ENCODE measurements at regions not wholly inside any gene's neighbourhood (a gene's known extent, or its start where the extent isn't known, plus 50 kb on each side); places are given as distances from the start of the nearest gene placed in this dataset.

DNA sequence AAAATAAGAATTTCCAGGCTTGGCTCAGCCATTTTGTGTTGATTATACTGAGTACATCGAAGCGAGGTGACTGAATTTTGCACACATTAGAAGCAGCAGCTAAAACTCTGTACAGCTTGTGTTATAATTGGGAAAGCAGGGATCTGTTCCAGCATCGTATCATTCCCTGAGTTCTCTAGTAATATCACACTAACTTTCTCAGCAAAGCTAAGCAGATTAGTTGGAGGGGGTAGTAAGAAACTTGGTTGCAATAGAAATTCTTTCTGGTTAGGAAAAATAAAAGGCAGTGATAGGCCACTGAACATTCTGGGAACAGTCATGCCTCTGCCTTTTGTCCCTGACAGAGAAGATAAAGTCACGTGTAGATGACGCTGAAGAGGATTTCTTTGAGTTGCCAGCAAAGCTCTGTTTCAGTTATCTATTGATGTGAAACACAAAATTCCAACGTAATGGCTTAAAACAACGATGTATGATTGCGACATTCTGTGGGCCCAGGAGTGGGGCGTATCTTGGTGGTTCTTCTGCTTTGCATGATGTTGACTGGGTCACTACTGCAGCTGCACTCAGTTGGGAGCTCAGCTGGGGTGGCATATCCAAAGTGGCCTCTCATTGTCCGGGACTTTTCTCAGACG is 202.1 kb upstream of the MEX3C start:
- Histone ChIP-seq H3K9me3 (ENCODE audit: low read depth) (no peaks in the 10 kb centered on the region), H3K4me3 (no peak overlapping the region), H3K27ac (no peak overlapping the region), H3K36me3 (no peaks in the 10 kb centered on the region), H3K4me1 (ENCODE audit: low read depth) (peaks cover 17% of the 10 kb centered on the region), H3K27me3 (no peaks in the 10 kb centered on the region)
- peak in 1 of 2 donors; percentile 97 for DNase-seq (ENCODE audit: low read depth in 1 of 2, low spot score in 1 of 2)
- TF ChIP-seq, protein P1, sequence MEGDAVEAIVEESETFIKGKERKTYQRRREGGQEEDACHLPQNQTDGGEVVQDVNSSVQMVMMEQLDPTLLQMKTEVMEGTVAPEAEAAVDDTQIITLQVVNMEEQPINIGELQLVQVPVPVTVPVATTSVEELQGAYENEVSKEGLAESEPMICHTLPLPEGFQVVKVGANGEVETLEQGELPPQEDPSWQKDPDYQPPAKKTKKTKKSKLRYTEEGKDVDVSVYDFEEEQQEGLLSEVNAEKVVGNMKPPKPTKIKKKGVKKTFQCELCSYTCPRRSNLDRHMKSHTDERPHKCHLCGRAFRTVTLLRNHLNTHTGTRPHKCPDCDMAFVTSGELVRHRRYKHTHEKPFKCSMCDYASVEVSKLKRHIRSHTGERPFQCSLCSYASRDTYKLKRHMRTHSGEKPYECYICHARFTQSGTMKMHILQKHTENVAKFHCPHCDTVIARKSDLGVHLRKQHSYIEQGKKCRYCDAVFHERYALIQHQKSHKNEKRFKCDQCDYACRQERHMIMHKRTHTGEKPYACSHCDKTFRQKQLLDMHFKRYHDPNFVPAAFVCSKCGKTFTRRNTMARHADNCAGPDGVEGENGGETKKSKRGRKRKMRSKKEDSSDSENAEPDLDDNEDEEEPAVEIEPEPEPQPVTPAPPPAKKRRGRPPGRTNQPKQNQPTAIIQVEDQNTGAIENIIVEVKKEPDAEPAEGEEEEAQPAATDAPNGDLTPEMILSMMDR (IDR thresholded peaks at IDR 0.05; ENCODE audit: low read depth, low read length) = no peak

DNA sequence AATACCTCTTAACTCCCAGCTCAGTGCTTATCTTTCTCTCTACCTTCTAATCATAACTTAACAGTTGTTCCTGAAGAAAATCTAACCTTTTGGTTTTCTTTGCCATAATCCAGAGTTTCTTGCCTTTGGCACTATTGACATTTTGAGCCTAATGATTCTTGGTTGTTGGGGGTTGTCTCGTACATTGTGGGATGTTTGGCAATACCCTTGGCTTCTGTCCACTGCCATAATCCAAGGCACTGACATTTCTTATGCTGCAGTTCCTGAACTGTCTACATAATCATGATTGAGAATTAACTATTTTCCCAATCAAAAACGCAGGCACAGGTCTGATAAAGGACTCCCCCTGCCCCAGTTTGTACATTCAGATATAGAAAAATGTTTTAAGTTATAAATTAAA is 203.2 kb upstream of the MEX3C start:
- peak in 1 of 2 donors; percentile 80 for DNase-seq (ENCODE audit: low read depth in 1 of 2, low spot score in 1 of 2)
- TF ChIP-seq, protein P1 (IDR thresholded peaks at IDR 0.05; ENCODE audit: low read depth, low read length) = no peak

DNA sequence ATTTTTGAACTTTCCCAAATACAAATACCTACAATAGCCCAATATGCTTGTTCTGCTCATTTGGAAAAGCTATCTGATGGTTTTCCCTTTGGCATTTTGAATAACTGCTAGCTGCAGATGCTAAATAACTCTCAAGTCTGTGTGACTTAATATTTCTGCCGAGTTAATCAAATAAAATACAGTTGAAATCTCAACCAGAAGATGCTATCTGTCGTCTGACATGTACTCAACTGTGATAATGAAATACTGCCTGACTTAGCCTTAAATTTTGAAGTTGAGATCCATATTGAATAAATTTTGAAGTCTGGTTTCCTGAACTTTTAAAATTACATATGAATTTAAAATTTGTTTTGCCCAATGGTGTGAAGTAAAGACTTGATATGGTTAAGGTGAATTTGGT is 204.4 kb upstream of the MEX3C start:
- H3K36me3 ChIP-seq = no peaks in the 10 kb centered on the region
- no peak overlapping the region for H3K27ac ChIP-seq
- H3K4me3 ChIP-seq = no peak overlapping the region
- peaks cover 17% of the 10 kb centered on the region for H3K4me1 ChIP-seq (ENCODE audit: low read depth)
- no peaks in the 10 kb centered on the region for H3K27me3 ChIP-seq
- TF ChIP-seq, protein P1 (IDR thresholded peaks at IDR 0.05; ENCODE audit: low read depth, low read length) = no peak
- no peaks in the 10 kb centered on the region for H3K9me3 ChIP-seq (ENCODE audit: low read depth)
- DNase-seq (ENCODE audit: low read depth in 1 of 2, low spot score in 1 of 2) = no peak

More for the DNA sequence above, 203.2 kb upstream of the MEX3C start:
- H3K27ac ChIP-seq = no peak overlapping the region
- H3K9me3 ChIP-seq (ENCODE audit: low read depth) = no peaks in the 10 kb centered on the region
- H3K27me3 ChIP-seq = no peaks in the 10 kb centered on the region
- H3K36me3 ChIP-seq = no peaks in the 10 kb centered on the region
- H3K4me1 ChIP-seq (ENCODE audit: low read depth) = peaks cover 17% of the 10 kb centered on the region
- H3K4me3 ChIP-seq = no peak overlapping the region

DNA sequence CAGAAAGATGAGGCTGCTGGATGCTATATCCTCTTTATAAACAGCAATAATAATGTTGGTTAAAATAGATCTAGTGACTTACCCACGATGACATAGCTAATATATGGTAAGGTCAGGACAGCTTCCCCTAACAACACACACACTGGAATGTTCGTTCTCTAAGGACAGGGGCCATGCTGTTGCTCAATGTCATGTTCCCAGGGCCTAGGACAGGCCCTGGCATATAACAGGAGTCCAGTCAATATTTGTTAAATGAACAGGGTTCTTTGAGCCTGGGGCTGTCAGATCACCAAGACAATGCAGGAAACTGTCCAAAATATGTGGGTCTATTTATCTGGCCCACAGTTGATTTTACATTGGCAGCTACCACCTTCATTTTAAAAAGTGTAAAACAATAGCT is 207.1 kb upstream of the MEX3C start:
- Histone ChIP-seq H3K9me3 (ENCODE audit: low read depth) (no peaks in the 10 kb centered on the region), H3K36me3 (no peaks in the 10 kb centered on the region), H3K27ac (no peak overlapping the region), H3K27me3 (no peaks in the 10 kb centered on the region), H3K4me1 (ENCODE audit: low read depth) (peaks cover 2% of the 10 kb centered on the region), H3K4me3 (no peak overlapping the region)
- TF ChIP-seq, protein P1 (IDR thresholded peaks at IDR 0.05; ENCODE audit: low read depth, low read length) = no peak
- DNase-seq (ENCODE audit: low read depth in 1 of 2, low spot score in 1 of 2) = no peak

DNA sequence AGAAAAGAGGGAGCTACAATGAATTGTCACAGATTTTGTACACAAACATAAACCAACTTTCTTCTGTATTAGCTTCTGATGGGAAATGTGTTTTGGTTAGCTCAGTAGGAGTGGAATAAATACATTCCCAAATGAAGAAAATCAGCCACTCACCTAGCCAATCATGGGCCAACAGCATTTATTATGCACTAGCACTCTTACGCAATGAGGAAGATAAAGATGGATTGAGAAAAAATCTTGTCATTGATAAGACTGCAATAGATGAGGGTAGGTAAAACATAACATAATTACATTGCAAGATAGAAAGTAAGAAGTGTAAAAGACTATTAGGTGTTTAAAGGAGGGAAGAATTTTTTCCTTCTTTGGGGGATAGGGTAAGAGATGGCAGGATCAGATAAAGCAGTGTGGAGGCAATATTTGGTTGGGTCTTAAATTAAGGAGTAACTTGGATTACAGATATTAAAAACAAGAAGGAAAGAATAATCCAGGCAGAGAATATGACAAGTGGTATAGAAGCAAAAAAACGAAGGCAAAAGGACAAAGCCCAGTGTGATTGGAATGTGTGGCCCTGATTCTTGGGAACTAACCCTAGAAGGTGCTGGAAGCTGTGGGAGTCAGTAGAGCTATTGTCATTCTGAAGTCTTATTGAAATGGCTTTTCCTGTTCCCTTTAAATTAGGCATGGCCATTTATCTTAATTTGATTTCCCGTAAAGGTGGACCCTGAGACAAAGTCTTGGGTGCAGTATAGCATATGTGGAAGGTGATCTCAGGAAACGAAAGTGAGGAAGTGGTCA is 208.4 kb upstream of the MEX3C start:
- no peaks in the 10 kb centered on the region for H3K27me3 ChIP-seq
- no peaks in the 10 kb centered on the region for H3K4me1 ChIP-seq (ENCODE audit: low read depth)
- H3K36me3 ChIP-seq = no peaks in the 10 kb centered on the region
- TF ChIP-seq, protein P1 (IDR thresholded peaks at IDR 0.05; ENCODE audit: low read depth, low read length) = no peak
- H3K4me3 ChIP-seq = no peak overlapping the region
- DNase-seq (ENCODE audit: low read depth in 1 of 2, low spot score in 1 of 2) = no peak
- no peaks in the 10 kb centered on the region for H3K9me3 ChIP-seq (ENCODE audit: low read depth)
- no peak overlapping the region for H3K27ac ChIP-seq
